Right cardiac atrium (tissue), 5 donors: ENCODE measurements at regions not wholly inside any gene's neighbourhood (a gene's known extent, or its start where the extent isn't known, plus 50 kb on each side); places are given as distances from the start of the nearest gene placed in this dataset.

Source experiments
- ATAC-seq, 2 donors: fragments of 200-7000 bp; cut with Tn5 transposase; one replicate each; pipeline versions ENCODE4 v1.8.0 to v1.9.1; 2020; ENCODE audit warnings: moderate library complexity in 2 of 2, mild to moderate bottlenecking in 1 of 2
- DNase-seq, 3 donors: peaks; one replicate each; pipeline ENCODE4 v3.0.0-alpha.2; 2020
- H3K27ac ChIP-seq: one replicate; pipeline ENCODE4 v1.5.1; 2013; ENCODE audit warnings: mild to moderate bottlenecking, low read length, control low read depth, moderate library complexity
- H3K27me3 ChIP-seq: one replicate; pipeline ENCODE4 v1.6.1; 2013; ENCODE audit not compliant: control insufficient read depth, insufficient read depth
- H3K4me1 ChIP-seq: one replicate; pipeline ENCODE4 v1.6.1; 2013; ENCODE audit warnings: low read length; ENCODE audit not compliant: control insufficient read depth, insufficient read depth
- H3K4me3 ChIP-seq: one replicate; pipeline ENCODE4 v1.5.1; 2013; ENCODE audit warnings: low read length, control low read depth
- H3K9me3 ChIP-seq: one replicate; pipeline ENCODE4 v1.6.1; 2013; ENCODE audit warnings: low read length; ENCODE audit not compliant: control insufficient read depth
- WGBS: extraction: QIAGEN DNeasy Blood & Tissue Kit; methylation state at CpG from one replicate; pipeline ENCODE4 v1.1.7; 2013; 5-methylcytosine and 5-hydroxymethylcytosine counted together
- intact Hi-C, 4 donors: fragments of 100-400 bp; cut with DNase I; formaldehyde crosslinking; loops; one replicate each; pipeline versions ENCODE4 v1.11.0 to v1.14.0; 2022 to 2023
- donor health status: healthy with polysubstance abuse.
- donor health status: DM: no; HTN: yes; CAD: no.
- donor health status: DM: no; HTN: no; CAD: no.
- donor health status: DM: no; HTN: yes; CAD: no; lungs with severe emphysema.
- donor health status: DM: yes; HTN: yes; CAD: no.

DNA sequence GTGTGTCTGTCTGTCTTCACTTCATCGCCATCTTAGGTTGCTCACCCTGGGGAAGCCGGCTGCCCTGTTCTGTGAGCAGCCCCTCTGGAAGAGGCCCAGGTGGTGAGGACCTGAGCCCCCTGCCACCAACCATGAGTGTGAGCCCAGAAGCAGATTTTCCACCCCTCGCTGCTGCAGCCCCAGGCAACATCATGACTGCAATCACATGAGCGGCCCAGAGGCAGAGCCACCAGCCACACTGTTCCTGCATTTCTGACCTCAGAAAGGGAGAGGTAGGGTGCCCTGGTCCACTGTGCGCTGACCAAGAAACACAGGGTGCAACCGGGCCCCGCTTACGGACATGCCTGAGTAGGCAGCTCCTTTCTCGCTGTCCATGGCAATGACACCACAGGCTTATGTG, 92.3 kb upstream of the IQSEC1 start:
- no peak for ATAC-seq
- no peak for DNase-seq
- WGBS = 95% methylated on average over 9 of the region's 9 CpGs
- no peaks in the 10 kb centered on the region for H3K27me3 ChIP-seq
- H3K9me3 ChIP-seq = no peaks in the 10 kb centered on the region
- H3K4me1 ChIP-seq = no peaks in the 10 kb centered on the region
- H3K4me3 ChIP-seq = no peak overlapping the region
- H3K27ac ChIP-seq = no peak overlapping the region
- intact Hi-C loops = no loop called here

- Histone ChIP-seq H3K4me3 (no peak overlapping the region), H3K4me1 (no peaks in the 10 kb centered on the region), H3K27ac (no peak overlapping the region), H3K27me3 (no peaks in the 10 kb centered on the region), H3K9me3 (no peaks in the 10 kb centered on the region)
- no peak for ATAC-seq
- no peak for DNase-seq
- WGBS = 73% methylated on average over 9 of the region's 9 CpGs
- intact Hi-C loops = no loop called here
These were observed 91.8 kb upstream of the IQSEC1 start for GRCh38 chr3:13164893-13165492.

GRCh38 chr3:13163848-13164382, 90.7 kb upstream of the IQSEC1 start:
- 90% methylated on average over 16 of the region's 16 CpGs for WGBS
- intact Hi-C loops = no loop called here
- H3K4me3 ChIP-seq = no peak overlapping the region
- no peaks in the 10 kb centered on the region for H3K9me3 ChIP-seq
- ATAC-seq = no peak
- no peaks in the 10 kb centered on the region for H3K4me1 ChIP-seq
- H3K27ac ChIP-seq = no peak overlapping the region
- H3K27me3 ChIP-seq = no peaks in the 10 kb centered on the region
- DNase-seq = no peak

GRCh38 chr3:13162549-13163320, 89.5 kb upstream of the IQSEC1 start:
- ATAC-seq = no peak
- H3K9me3 ChIP-seq = no peaks in the 10 kb centered on the region
- DNase-seq = no peak
- no peaks in the 10 kb centered on the region for H3K27me3 ChIP-seq
- no peaks in the 10 kb centered on the region for H3K4me1 ChIP-seq
- H3K4me3 ChIP-seq = no peak overlapping the region
- intact Hi-C loops = no loop called here
- H3K27ac ChIP-seq = no peak overlapping the region
- 77% methylated on average over 9 of the region's 9 CpGs for WGBS

GRCh38 chr3:13161771-13162535, 88.7 kb upstream of the IQSEC1 start:
- intact Hi-C loops = no loop called here
- Histone ChIP-seq H3K27me3 (no peaks in the 10 kb centered on the region), H3K4me1 (no peaks in the 10 kb centered on the region), H3K27ac (no peak overlapping the region), H3K9me3 (no peaks in the 10 kb centered on the region), H3K4me3 (no peak overlapping the region)
- ATAC-seq (no peak), DNase-seq (no peak)
- 84% methylated on average over 18 of the region's 18 CpGs for WGBS

GRCh38 chr3:13161021-13161759, 88.0 kb upstream of the IQSEC1 start:
- no peaks in the 10 kb centered on the region for H3K27me3 ChIP-seq
- ATAC-seq (no peak), DNase-seq (no peak)
- H3K27ac ChIP-seq = no peak overlapping the region
- H3K4me3 ChIP-seq = no peak overlapping the region
- H3K4me1 ChIP-seq = no peaks in the 10 kb centered on the region
- WGBS = 74% methylated on average over 21 of the region's 21 CpGs
- intact Hi-C loops = no loop called here
- no peaks in the 10 kb centered on the region for H3K9me3 ChIP-seq

GRCh38 chr3:13160619-13161018, 87.4 kb upstream of the IQSEC1 start:
- Histone ChIP-seq H3K4me1 (no peaks in the 10 kb centered on the region), H3K9me3 (no peaks in the 10 kb centered on the region), H3K4me3 (no peak overlapping the region), H3K27me3 (no peaks in the 10 kb centered on the region), H3K27ac (no peak overlapping the region)
- 42% methylated on average over 1 of the region's 1 CpG for WGBS
- intact Hi-C loops = no loop called here
- DNase-seq (no peak), ATAC-seq (no peak)

DNA sequence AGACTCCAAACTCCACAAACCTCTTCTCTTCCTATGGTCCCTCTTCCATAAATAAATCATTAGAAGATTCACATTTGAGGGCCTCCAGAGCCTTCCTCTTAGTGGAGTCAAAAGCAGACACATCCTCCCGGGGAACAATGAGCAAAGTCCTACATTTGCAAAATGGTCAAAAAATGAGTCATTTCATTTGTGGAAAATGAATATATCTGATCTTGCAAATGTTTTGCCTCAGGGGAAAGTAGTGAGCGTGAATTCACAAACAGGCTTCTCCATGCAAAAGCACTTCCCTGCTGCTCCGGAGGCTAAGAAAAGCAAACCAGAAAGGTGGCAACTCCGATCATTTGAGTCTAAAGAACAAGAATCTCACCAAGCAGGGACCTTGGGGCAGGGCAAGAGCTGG, 86.7 kb upstream of the IQSEC1 start:
- DNase-seq = no peak
- no peaks in the 10 kb centered on the region for H3K27me3 ChIP-seq
- ATAC-seq = no peak
- WGBS = 84% methylated on average over 4 of the region's 4 CpGs
- no peaks in the 10 kb centered on the region for H3K4me1 ChIP-seq
- no peak overlapping the region for H3K27ac ChIP-seq
- intact Hi-C loops = no loop called here
- no peak overlapping the region for H3K4me3 ChIP-seq
- no peaks in the 10 kb centered on the region for H3K9me3 ChIP-seq

DNA sequence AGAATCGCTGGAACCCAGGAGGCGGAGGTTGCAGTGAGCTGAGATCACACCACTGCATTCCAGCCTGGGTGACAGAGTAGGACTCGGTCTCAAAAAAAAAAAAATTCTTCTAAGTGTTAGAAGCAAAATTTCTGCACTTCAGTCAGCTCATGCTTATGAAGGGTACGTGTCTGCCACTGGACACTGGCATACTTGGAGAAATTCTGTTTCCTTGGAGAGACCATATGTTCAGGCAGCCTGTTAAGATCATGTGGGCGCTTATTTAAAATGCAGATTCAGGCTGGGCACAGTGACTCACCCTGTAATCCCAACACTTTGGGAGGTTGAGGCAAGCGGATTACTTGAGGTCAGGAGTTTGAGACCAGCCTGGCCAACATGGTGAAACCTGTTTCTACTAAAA, 85.6 kb upstream of the IQSEC1 start:
- Histone ChIP-seq H3K4me3 (no peak overlapping the region), H3K27ac (no peak overlapping the region), H3K4me1 (no peaks in the 10 kb centered on the region), H3K9me3 (no peaks in the 10 kb centered on the region), H3K27me3 (no peaks in the 10 kb centered on the region)
- ATAC-seq = no peak
- DNase-seq = no peak
- intact Hi-C loops = no loop called here
- WGBS = 83% methylated on average over 6 of the region's 6 CpGs

DNA sequence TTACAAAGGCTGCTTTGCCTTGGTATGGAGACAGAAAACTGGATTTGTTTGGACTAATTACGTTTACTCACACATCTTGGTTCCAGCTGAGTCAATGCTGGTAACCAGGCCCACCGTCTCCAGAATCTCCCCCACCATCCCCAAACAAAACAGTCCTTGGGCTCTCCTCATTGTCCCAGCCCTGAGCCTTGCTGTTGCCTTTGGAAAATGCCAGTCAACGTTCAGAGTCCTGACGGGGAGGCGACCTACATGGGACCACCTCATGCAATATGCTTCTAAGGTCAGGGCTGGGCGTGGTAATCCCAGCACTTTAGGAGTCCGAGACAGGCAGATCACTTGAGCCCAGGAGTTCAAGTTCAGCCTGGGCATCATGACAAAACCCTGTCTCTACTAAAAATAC, 85.2 kb upstream of the IQSEC1 start:
- intact Hi-C loops = no loop called here
- 72% methylated on average over 7 of the region's 7 CpGs for WGBS
- H3K4me3 ChIP-seq = no peak overlapping the region
- no peaks in the 10 kb centered on the region for H3K4me1 ChIP-seq
- no peak for DNase-seq
- H3K9me3 ChIP-seq = no peaks in the 10 kb centered on the region
- no peak for ATAC-seq
- H3K27ac ChIP-seq = no peak overlapping the region
- no peaks in the 10 kb centered on the region for H3K27me3 ChIP-seq

- Histone ChIP-seq H3K27ac (no peak overlapping the region), H3K9me3 (no peaks in the 10 kb centered on the region), H3K4me1 (no peaks in the 10 kb centered on the region), H3K27me3 (no peaks in the 10 kb centered on the region), H3K4me3 (no peak overlapping the region)
- no peak for ATAC-seq
- intact Hi-C loops = no loop called here
- no peak for DNase-seq
- 73% methylated on average over 8 of the region's 8 CpGs for WGBS
These were observed 84.8 kb upstream of the IQSEC1 start for GRCh38 chr3:13157986-13158385.
